GM13977 (cell line): ENCODE measurements at regions not wholly inside any gene's neighbourhood (a gene's known extent, or its start where the extent isn't known, plus 50 kb on each side); places are given as distances from the start of the nearest gene placed in this dataset.

Experiments used
- DNase-seq: peaks from one replicate; pipeline ENCODE4 v3.0.0; 2012; ENCODE audit warnings: low spot score
- CTCF ChIP-seq: IDR thresholded peaks from 2 replicates; pipeline ENCODE4 v1.5.1; 2012; ENCODE audit warnings: mild to moderate bottlenecking, control low read depth; ENCODE audit not compliant: insufficient read depth; ENCODE audit errors: extremely low read depth, missing control alignments
- in situ Hi-C: fragments of 300-500 bp; cut with MboI; formaldehyde crosslinking; loops from one replicate; pipeline ENCODE4 v1.12.0; 2022; ENCODE audit warnings: low sequenced_read_pairs, low pct_unique_long_range_greater_than_20kb, mixed read lengths, inconsistent platforms; ENCODE audit not compliant: unreplicated experiment

GRCh38 chr4:138891631-138892031, 124.0 kb upstream of the NOCT start:
- in situ Hi-C loops: no loop called here
- no peak for TF ChIP-seq CTCF
- DNase-seq: no peak

GRCh38 chr4:138890891-138891570, 124.5 kb upstream of the NOCT start:
- no peak for TF ChIP-seq CTCF
- in situ Hi-C loops: no loop called here
- no peak for DNase-seq

- in situ Hi-C loops: no loop called here
- no peak for TF ChIP-seq CTCF
- no peak for DNase-seq
These were observed 126.4 kb upstream of the NOCT start for GRCh38 chr4:138889216-138889615.

GRCh38 chr4:138887741-138888140, 127.8 kb upstream of the NOCT start:
- DNase-seq: no peak
- in situ Hi-C loops: no loop called here

GRCh38 chr4:138887341-138887740, 128.2 kb upstream of the NOCT start:
- TF ChIP-seq CTCF: no peak
- in situ Hi-C loops: no loop called here
- no peak for DNase-seq

More at GRCh38 chr4:138887741-138888140, 127.8 kb upstream of the NOCT start:
- no peak for TF ChIP-seq CTCF

- TF ChIP-seq CTCF: no peak
- DNase-seq: no peak
- in situ Hi-C loops: no loop called here
These were observed 135.8 kb upstream of the NOCT start for GRCh38 chr4:138879757-138880156.
